Erythroblast (primary cell): ENCODE measurements at regions not wholly inside any gene's neighbourhood (a gene's known extent, or its start where the extent isn't known, plus 50 kb on each side); places are given as distances from the start of the nearest gene placed in this dataset.

Experiments
- GATA1 ChIP-seq: IDR thresholded peaks from 2 replicates; pipeline ENCODE4 v1.6.1; 2011; ENCODE audit warnings: low read depth, mild to moderate bottlenecking, control low read depth, low read length, moderate library complexity
- POLR2A ChIP-seq: IDR thresholded peaks from 2 replicates; pipeline ENCODE4 v1.6.1; 2011; ENCODE audit warnings: mild to moderate bottlenecking, low read length

GRCh38 chr5:136909906-136910305 lies 544.6 kb upstream of the TRPC7 start:
- TF ChIP-seq POLR2A, result no peak
- no peak for TF ChIP-seq GATA1
